ENCODE measurements at regions not wholly inside any gene's neighbourhood (a gene's known extent, or its start where the extent isn't known, plus 50 kb on each side); places are given as distances from the start of the nearest gene placed in this dataset.

DNA sequence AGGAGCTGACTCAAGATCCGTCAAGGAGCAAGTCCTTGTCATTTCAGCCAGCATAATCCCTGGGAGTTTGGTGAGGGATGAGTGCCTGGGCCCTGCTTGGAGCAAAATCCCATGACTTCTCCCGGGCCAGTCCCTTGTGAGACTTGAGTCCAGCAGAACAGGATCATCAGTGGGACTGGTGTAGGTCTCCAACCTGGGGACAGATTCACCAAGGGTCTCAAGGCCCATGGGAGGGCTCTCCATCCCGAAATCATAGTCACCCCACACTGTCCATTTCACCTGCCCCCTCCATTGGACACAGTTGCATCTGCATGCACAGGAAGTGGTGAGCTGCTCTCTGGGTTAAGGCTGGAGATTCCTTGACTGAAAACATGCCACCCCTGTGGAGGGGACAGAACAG, 178.2 kb downstream of the FOXD2 start:
- TF ChIP-seq, protein P1, sequence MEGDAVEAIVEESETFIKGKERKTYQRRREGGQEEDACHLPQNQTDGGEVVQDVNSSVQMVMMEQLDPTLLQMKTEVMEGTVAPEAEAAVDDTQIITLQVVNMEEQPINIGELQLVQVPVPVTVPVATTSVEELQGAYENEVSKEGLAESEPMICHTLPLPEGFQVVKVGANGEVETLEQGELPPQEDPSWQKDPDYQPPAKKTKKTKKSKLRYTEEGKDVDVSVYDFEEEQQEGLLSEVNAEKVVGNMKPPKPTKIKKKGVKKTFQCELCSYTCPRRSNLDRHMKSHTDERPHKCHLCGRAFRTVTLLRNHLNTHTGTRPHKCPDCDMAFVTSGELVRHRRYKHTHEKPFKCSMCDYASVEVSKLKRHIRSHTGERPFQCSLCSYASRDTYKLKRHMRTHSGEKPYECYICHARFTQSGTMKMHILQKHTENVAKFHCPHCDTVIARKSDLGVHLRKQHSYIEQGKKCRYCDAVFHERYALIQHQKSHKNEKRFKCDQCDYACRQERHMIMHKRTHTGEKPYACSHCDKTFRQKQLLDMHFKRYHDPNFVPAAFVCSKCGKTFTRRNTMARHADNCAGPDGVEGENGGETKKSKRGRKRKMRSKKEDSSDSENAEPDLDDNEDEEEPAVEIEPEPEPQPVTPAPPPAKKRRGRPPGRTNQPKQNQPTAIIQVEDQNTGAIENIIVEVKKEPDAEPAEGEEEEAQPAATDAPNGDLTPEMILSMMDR (IDR thresholded peaks at IDR 0.05) = no peak
- TF ChIP-seq POLR2A (IDR thresholded peaks at IDR 0.05) = no peak

Measured in Peyer's patch (tissue), 4 donors.